DND-41 (cell line): ENCODE measurements at regions not wholly inside any gene's neighbourhood (a gene's known extent, or its start where the extent isn't known, plus 50 kb on each side); places are given as distances from the start of the nearest gene placed in this dataset.

Experiments used
- EZH2 ChIP-seq: IDR thresholded peaks from 3 replicates; pipeline ENCODE4 v1.6.1; 2012; ENCODE audit warnings: borderline replicate concordance, low read depth, mild to moderate bottlenecking, moderate library complexity, low read length, inconsistent platforms; ENCODE audit not compliant: severe bottlenecking
- TF ChIP-seq, protein P1 (sequence below): IDR thresholded peaks from 2 replicates; pipeline ENCODE4 v1.5.1; 2012; ENCODE audit warnings: borderline replicate concordance, low read length, moderate library complexity, mild to moderate bottlenecking; ENCODE audit not compliant: poor library complexity, severe bottlenecking; ENCODE audit errors: extremely low read depth

DNA sequence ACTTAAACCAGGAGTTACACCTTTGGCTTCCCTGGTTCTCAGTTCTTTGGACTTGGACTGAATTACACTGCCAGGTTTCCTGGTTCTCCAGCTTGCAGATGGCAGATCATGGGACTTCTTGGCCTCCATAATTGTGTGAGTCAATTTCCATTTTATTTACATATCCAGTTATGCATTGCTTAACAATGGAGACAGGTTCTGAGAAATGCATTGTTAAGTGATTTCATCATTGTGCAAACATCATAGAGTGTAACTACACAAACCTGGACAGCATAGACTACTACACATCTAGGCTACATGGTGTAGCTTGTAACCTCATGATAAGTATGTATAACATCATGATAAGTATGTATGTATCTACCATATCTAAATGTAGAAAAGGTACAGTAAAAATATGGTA, 276.1 kb upstream of the BTG1 start:
- TF ChIP-seq, protein P1, sequence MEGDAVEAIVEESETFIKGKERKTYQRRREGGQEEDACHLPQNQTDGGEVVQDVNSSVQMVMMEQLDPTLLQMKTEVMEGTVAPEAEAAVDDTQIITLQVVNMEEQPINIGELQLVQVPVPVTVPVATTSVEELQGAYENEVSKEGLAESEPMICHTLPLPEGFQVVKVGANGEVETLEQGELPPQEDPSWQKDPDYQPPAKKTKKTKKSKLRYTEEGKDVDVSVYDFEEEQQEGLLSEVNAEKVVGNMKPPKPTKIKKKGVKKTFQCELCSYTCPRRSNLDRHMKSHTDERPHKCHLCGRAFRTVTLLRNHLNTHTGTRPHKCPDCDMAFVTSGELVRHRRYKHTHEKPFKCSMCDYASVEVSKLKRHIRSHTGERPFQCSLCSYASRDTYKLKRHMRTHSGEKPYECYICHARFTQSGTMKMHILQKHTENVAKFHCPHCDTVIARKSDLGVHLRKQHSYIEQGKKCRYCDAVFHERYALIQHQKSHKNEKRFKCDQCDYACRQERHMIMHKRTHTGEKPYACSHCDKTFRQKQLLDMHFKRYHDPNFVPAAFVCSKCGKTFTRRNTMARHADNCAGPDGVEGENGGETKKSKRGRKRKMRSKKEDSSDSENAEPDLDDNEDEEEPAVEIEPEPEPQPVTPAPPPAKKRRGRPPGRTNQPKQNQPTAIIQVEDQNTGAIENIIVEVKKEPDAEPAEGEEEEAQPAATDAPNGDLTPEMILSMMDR: no peak
- TF ChIP-seq EZH2: no peak
